ENCODE measurements at regions not wholly inside any gene's neighbourhood (a gene's known extent, or its start where the extent isn't known, plus 50 kb on each side); places are given as distances from the start of the nearest gene placed in this dataset.
"Not testable (repeated sequence)": the region's sequence is repeated elsewhere in the genome, so short reads cannot be mapped to it uniquely, and the experiment has no call there.

GRCh38 chr5:30502277-30502676 lies 691.2 kb upstream of the CDH6 start:
- CTCF ChIA-PET = no interaction called here
- no peak for TF ChIP-seq CTCF (IDR thresholded peaks at IDR 0.05; ENCODE audit: control extremely low read depth, extremely low read depth, low read depth, missing control alignments)
- DNase-seq (ENCODE audit: extremely low spot score) = no peak
- POLR2A ChIA-PET = no interaction called here

GRCh38 chr5:30501065-30501464 lies 692.4 kb upstream of the CDH6 start:
- no peak for DNase-seq (ENCODE audit: extremely low spot score)

GRCh38 chr5:30500513-30500912 lies 693.0 kb upstream of the CDH6 start:
- CTCF ChIA-PET = no interaction called here
- POLR2A ChIA-PET = no interaction called here
- no peak for DNase-seq (ENCODE audit: extremely low spot score)
- TF ChIP-seq CTCF (IDR thresholded peaks at IDR 0.05; ENCODE audit: control extremely low read depth, extremely low read depth, low read depth, missing control alignments) = no peak

More at GRCh38 chr5:30501065-30501464, 692.4 kb upstream of the CDH6 start:
- POLR2A ChIA-PET = no interaction called here
- TF ChIP-seq CTCF (IDR thresholded peaks at IDR 0.05; ENCODE audit: control extremely low read depth, extremely low read depth, low read depth, missing control alignments) = no peak
- CTCF ChIA-PET = no interaction called here

GRCh38 chr5:30499402-30499801 lies 694.1 kb upstream of the CDH6 start:
- ChIA-PET CTCF (no interaction called here), POLR2A (no interaction called here)
- DNase-seq (ENCODE audit: extremely low spot score) = no peak
- no peak for TF ChIP-seq CTCF (IDR thresholded peaks at IDR 0.05; ENCODE audit: control extremely low read depth, extremely low read depth, low read depth, missing control alignments)

GRCh38 chr5:30498972-30499371 lies 694.5 kb upstream of the CDH6 start:
- ChIA-PET POLR2A (no interaction called here), CTCF (no interaction called here)
- TF ChIP-seq CTCF (IDR thresholded peaks at IDR 0.05; ENCODE audit: control extremely low read depth, extremely low read depth, low read depth, missing control alignments) = no peak
- DNase-seq (ENCODE audit: extremely low spot score) = no peak

- CTCF ChIA-PET; POLR2A ChIA-PET; DNase-seq (ENCODE audit: extremely low spot score): not testable (repeated sequence)
Measured at GRCh38 chr5:30498509-30498908, 695.0 kb upstream of the CDH6 start.

GRCh38 chr5:30494113-30494512 lies 699.4 kb upstream of the CDH6 start:
- POLR2A ChIA-PET; DNase-seq (ENCODE audit: extremely low spot score): not testable (repeated sequence)

GRCh38 chr5:30479104-30479503 lies 714.4 kb upstream of the CDH6 start:
- ChIA-PET CTCF (no interaction called here), POLR2A (no interaction called here)

More at GRCh38 chr5:30494113-30494512, 699.4 kb upstream of the CDH6 start:
- CTCF ChIA-PET = not testable (repeated sequence)

More at GRCh38 chr5:30479104-30479503, 714.4 kb upstream of the CDH6 start:
- no peak for TF ChIP-seq CTCF (IDR thresholded peaks at IDR 0.05; ENCODE audit: control extremely low read depth, extremely low read depth, low read depth, missing control alignments)
- no peak for DNase-seq (ENCODE audit: extremely low spot score)

Measured in GM10248 (cell line).